Uterus (tissue), 3 donors: ENCODE measurements at regions not wholly inside any gene's neighbourhood (a gene's known extent, or its start where the extent isn't known, plus 50 kb on each side); places are given as distances from the start of the nearest gene placed in this dataset.
"Not testable (repeated sequence)": the region's sequence is repeated elsewhere in the genome, so short reads cannot be mapped to it uniquely, and the experiment has no call there.

Source experiments
- DNase-seq, 2 donors: peaks; one replicate each; pipeline ENCODE4 v3.0.0-alpha.2; 2019 to 2020
- H3K27ac ChIP-seq, 2 donors: fragments of 200-600 bp; sonication (generic); 1 replicate in 1 of 2; 2 replicates in 1 of 2; pipeline ENCODE4 v1.5.1; 2016 to 2018
- H3K27me3 ChIP-seq, 2 donors: fragments of 200-600 bp; sonication (generic); one replicate each; pipeline ENCODE4 v1.5.1; 2018 to 2019; ENCODE audit warnings: control low read depth in 1 of 2
- H3K36me3 ChIP-seq, 2 donors: fragments of 200-600 bp; sonication (generic); one replicate each; pipeline ENCODE4 v1.5.1; 2019; ENCODE audit warnings: control low read depth in 1 of 2
- H3K4me1 ChIP-seq, 2 donors: fragments of 200-600 bp; sonication (generic); one replicate each; pipeline ENCODE4 v1.5.1; 2018 to 2019; ENCODE audit warnings: control low read depth in 1 of 2
- H3K4me3 ChIP-seq, 2 donors: fragments of 200-600 bp; sonication (generic); 1 replicate in 1 of 2; 2 replicates in 1 of 2; pipeline ENCODE4 v1.5.1; 2018 to 2019; ENCODE audit warnings: mild to moderate bottlenecking in 1 of 2
- H3K9me3 ChIP-seq, 2 donors: fragments of 200-600 bp; sonication (generic); one replicate each; pipeline ENCODE4 v1.5.1; 2019; ENCODE audit warnings: control low read depth in 1 of 2
- CTCF ChIP-seq, 4 experiments: fragments of 200-600 bp in 2 of 4; fragments of 450-650 bp in 2 of 4; sonication (generic) in 2 of 4; IDR thresholded peaks; one replicate each; pipeline ENCODE4 v1.5.1; 2016 to 2019; ENCODE audit warnings: antibody characterized with exemption in 4 of 4, mild to moderate bottlenecking in 2 of 4, moderate library complexity in 1 of 4
- POLR2A ChIP-seq, 2 donors: fragments of 450-650 bp; IDR thresholded peaks; one replicate each; pipeline ENCODE4 v1.6.1; 2016; ENCODE audit warnings: antibody characterized with exemption in 2 of 2, mild to moderate bottlenecking in 1 of 2, moderate library complexity in 1 of 2
- intact Hi-C: fragments of 100-400 bp; cut with DNase I; formaldehyde crosslinking; loops from one replicate; pipeline ENCODE4 v1.15.1; 2023; ENCODE audit warnings: low total_unique reads
- donor health status: DM: yes; HTN: yes; CAD: no.

- no peaks in the 10 kb centered on the region for H3K27me3 ChIP-seq
- intact Hi-C loops = no loop called here
- no peak for TF ChIP-seq POLR2A (IDR thresholded peaks at IDR 0.05)
- no peak for TF ChIP-seq CTCF (IDR thresholded peaks at IDR 0.05)
- H3K9me3 ChIP-seq = no peaks in the 10 kb centered on the region
- no peaks in the 10 kb centered on the region for H3K36me3 ChIP-seq
- no peak for DNase-seq
- H3K4me1 ChIP-seq = no peaks in the 10 kb centered on the region
- no peak overlapping the region for H3K4me3 ChIP-seq
- H3K27ac ChIP-seq = no peak overlapping the region
Measured at GRCh38 chr6:68502946-68503345, 132.1 kb upstream of the ADGRB3 start.

DNA sequence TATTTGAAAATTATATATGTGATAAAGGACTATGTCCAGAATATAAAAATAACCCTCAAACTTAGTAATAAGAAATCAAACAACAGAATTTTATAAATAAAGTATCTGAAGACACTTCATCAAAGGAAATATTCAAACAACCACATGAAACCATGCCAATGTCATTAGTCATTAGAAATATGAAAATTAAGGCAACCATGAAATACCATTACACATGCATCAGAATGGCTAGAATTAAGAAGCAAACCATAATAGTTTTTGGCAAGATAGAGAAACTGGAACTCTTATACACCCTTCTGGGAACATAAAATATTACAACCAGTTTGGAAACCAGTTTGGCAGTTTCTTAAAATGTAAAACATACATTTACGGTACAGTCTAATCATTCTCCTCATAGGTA, 137.2 kb upstream of the ADGRB3 start:
- H3K4me1 ChIP-seq = no peaks in the 10 kb centered on the region
- H3K4me3 ChIP-seq = no peak overlapping the region
- no peaks in the 10 kb centered on the region for H3K36me3 ChIP-seq
- intact Hi-C loops = no loop called here
- no peaks in the 10 kb centered on the region for H3K27me3 ChIP-seq
- peaks cover 0 to 4% of the 10 kb centered on the region in 2 donors for H3K9me3 ChIP-seq
- H3K27ac ChIP-seq = no peak overlapping the region
- TF ChIP-seq POLR2A (IDR thresholded peaks at IDR 0.05) (no peak), CTCF (IDR thresholded peaks at IDR 0.05) (no peak)
- DNase-seq = no peak

DNA sequence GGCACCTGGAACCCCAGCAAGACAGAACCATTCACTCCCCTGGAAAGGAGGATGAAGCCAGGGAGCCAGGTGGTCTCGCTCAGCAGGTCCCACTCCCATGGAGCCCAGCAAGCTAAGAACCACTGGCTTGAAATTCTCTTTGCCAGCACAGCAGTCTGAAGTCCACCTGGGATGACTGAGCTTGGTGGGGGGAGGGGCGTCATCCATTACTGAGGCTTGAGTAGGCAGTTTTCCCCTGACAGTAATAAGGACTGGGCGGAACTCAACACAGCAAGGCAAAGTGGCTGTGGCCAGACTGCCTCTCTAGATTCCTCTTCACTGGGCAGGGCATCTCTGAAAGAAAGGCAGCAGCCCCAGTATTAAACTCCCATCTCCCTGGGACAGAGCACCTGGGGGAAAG, 140.2 kb upstream of the ADGRB3 start:
- H3K36me3 ChIP-seq, H3K9me3 ChIP-seq, H3K27me3 ChIP-seq, intact Hi-C loops, H3K27ac ChIP-seq, H3K4me3 ChIP-seq, DNase-seq, H3K4me1 ChIP-seq: not testable (repeated sequence)

GRCh38 chr6:68476611-68477010, 158.5 kb upstream of the ADGRB3 start:
- TF ChIP-seq CTCF (IDR thresholded peaks at IDR 0.05) (no peak), POLR2A (IDR thresholded peaks at IDR 0.05) (no peak)
- no peaks in the 10 kb centered on the region for H3K4me1 ChIP-seq
- DNase-seq = no peak
- no peaks in the 10 kb centered on the region for H3K27me3 ChIP-seq
- no peak overlapping the region for H3K4me3 ChIP-seq
- intact Hi-C loops = no loop called here
- no peak overlapping the region for H3K27ac ChIP-seq
- H3K36me3 ChIP-seq = no peaks in the 10 kb centered on the region
- no peaks in the 10 kb centered on the region for H3K9me3 ChIP-seq

DNA sequence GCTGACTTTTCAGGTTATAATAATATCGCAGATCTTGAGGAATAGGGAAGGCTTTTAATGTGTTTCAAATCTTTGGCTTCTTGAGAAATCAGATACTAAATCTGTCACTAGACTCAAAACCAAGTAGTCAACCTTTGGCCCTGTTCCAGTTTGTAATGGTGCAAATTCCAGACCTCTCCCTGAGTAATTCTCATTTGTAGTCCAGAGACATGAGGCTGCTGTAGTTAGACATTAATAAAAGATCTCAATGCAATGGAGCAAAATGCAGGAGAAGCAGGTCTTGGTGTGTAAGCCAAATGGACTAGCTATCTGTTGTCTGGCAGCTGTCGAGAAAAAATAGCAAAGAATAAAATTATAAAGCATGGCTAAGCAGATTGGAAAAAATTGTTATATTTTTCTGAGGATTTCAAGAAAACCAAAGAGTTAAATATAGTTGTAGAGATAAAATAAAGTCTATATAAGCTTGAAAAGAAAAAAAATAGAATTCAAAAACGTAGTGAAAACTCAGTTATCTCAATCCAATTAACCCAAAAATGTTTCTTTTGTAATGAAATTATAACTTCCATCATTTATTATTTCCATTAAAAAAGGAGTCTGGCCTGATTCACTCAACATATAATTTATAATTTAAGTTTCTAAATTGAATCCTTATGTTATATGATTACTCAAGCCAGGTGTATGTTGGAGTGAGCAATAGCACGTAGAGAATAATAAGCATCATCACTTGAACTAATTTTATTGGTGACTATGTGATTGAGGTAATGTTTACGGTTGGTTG, 161.5 kb upstream of the ADGRB3 start:
- intact Hi-C loops = no loop called here
- Histone ChIP-seq H3K9me3 (no peaks in the 10 kb centered on the region), H3K36me3 (no peaks in the 10 kb centered on the region), H3K27ac (no peak overlapping the region), H3K4me3 (no peak overlapping the region), H3K4me1 (no peaks in the 10 kb centered on the region), H3K27me3 (no peaks in the 10 kb centered on the region)
- no peak for DNase-seq
- TF ChIP-seq CTCF (IDR thresholded peaks at IDR 0.05) = no peak
- TF ChIP-seq POLR2A (IDR thresholded peaks at IDR 0.05) = no peak
